ENCODE measurements at regions not wholly inside any gene's neighbourhood (a gene's known extent, or its start where the extent isn't known, plus 50 kb on each side); places are given as distances from the start of the nearest gene placed in this dataset.
"Not testable (repeated sequence)": the region's sequence is repeated elsewhere in the genome, so short reads cannot be mapped to it uniquely, and the experiment has no call there.

DNA sequence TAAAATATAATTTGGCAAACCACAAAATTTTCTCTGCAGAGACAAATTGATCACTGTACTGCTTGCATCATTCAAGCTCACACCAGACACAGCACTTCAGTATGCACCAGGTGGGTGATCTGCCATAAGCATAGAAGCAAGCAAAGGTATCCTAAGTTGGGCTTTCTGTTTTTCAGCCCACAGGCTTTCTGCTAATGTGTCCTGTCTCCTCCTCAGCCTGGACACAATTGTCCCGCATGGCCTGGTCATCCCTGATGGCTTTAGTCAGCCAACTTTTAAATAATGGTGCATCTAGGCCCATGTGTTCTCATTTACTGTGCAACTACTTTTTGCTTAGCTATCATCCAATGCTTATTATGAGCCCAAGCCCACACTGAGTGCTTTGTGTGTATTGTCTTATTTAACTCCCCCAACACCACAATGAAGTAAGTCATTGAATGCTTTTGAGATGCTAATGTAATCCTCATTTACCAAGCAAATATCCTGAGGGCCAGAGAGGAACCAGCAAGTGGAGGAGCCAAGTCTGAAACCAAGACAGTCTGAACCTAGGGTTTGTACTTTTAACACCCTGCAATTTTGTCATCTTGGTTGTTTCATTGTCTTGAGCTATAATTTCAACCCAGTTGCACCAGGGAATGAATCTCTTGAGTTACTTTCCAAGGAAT lies 111.2 kb upstream of the SETBP1 start:
- H3K9me3 ChIP-seq: no peaks in the 10 kb centered on the region
- H3K36me3 ChIP-seq: no peaks in the 10 kb centered on the region
- no peak overlapping the region for H3K4me3 ChIP-seq
- no peaks in the 10 kb centered on the region for H3K4me1 ChIP-seq
- H3K27me3 ChIP-seq: no peaks in the 10 kb centered on the region
- TF ChIP-seq CTCF (IDR thresholded peaks at IDR 0.05): no peak
- no peak overlapping the region for H3K27ac ChIP-seq
- no peak for DNase-seq (ENCODE audit: low spot score)

DNA sequence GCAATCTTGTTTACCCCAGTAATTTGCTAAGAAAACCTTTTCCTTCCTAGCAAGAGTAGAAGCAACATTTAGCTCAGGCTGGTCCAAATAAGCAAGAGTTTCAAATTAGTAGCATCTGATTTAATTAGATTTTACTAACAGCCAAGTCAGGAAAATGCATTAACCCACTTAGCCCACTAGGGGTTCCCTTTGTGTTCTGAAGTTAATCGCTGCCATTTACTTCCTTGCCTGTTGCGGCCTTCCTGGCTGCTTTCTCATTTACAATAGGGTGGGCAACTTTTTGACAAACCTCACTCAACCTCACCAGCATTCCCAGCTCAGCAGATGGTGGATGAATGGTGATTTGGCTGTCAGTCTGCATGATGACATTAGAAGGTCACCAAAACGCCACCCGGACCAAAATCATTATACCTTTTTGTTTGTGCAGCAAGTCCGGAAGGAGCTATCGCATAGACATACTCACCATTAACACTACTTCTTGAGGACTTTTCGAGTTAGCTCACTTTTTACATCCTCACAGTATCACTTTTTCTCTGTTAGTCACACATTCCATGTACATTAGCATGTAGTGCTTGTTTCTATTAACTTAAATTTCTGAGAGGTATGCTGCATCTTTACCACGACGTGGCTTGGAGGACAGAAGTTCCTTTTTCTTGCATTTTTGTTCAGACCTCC lies 101.5 kb upstream of the SETBP1 start:
- TF ChIP-seq CTCF (IDR thresholded peaks at IDR 0.05): peak; percentile 51 to 67
- Histone ChIP-seq H3K4me3 (no peak overlapping the region), H3K9me3 (no peaks in the 10 kb centered on the region), H3K4me1 (no peaks in the 10 kb centered on the region), H3K27me3 (no peaks in the 10 kb centered on the region), H3K36me3 (no peaks in the 10 kb centered on the region), H3K27ac (no peak overlapping the region)
- DNase-seq (ENCODE audit: low spot score): no peak

- TF ChIP-seq CTCF (IDR thresholded peaks at IDR 0.05): no peak
- Histone ChIP-seq H3K27ac (no peak overlapping the region), H3K9me3 (no peaks in the 10 kb centered on the region), H3K4me1 (no peaks in the 10 kb centered on the region), H3K27me3 (no peaks in the 10 kb centered on the region), H3K36me3 (no peaks in the 10 kb centered on the region), H3K4me3 (no peak overlapping the region)
- DNase-seq (ENCODE audit: low spot score): no peak
Measured at GRCh38 chr18:44579745-44580144, 100.9 kb upstream of the SETBP1 start.

DNA sequence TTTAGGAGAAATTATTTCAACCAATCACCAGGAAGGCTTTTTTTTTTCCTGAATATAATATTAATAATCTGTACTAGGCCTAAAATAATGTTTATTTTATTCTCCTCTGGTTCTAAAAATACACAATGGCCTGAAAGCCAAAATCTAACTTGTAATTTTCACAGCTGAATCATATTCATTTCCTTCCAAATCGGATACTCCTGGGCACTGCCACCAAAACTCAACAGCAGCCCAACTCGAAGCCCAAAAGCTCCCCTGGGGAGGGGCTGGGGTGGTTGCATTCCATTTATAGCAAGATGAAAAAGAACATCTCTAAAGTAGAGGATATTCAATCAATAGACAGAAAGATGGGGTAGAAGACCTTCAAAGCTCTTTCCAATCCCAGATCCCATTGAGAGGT lies 100.5 kb upstream of the SETBP1 start:
- TF ChIP-seq CTCF (IDR thresholded peaks at IDR 0.05): no peak
- Histone ChIP-seq H3K27ac (no peak overlapping the region), H3K4me3 (no peak overlapping the region), H3K27me3 (no peaks in the 10 kb centered on the region), H3K36me3 (no peaks in the 10 kb centered on the region), H3K4me1 (no peaks in the 10 kb centered on the region), H3K9me3 (no peaks in the 10 kb centered on the region)
- no peak for DNase-seq (ENCODE audit: low spot score)

DNA sequence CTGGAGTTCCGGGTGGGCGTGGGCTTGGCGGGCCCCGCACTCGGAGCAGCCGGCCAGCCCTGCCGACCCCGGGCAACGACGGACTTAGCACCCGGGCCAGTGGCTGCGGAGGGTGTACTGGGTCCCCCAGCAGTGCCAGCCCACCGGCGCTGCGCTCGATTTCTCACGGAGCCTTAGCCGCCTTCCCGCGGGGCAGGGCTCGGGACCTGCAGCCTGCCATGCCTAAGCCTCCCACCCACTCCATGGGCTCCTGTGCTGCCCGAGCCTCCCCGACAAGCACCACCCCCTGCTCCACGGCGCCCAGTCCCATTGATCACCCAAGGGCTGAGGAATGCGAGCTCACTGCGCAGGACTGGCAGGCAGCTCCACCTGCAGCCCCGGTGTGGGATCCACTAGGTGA lies 99.9 kb upstream of the SETBP1 start:
- H3K4me3 ChIP-seq; H3K4me1 ChIP-seq; H3K27ac ChIP-seq; H3K9me3 ChIP-seq; DNase-seq (ENCODE audit: low spot score); H3K36me3 ChIP-seq; H3K27me3 ChIP-seq: not testable (repeated sequence)

GRCh38 chr18:44582456-44582855 lies 98.2 kb upstream of the SETBP1 start:
- Histone ChIP-seq H3K27ac (no peak overlapping the region), H3K36me3 (no peaks in the 10 kb centered on the region), H3K9me3 (no peaks in the 10 kb centered on the region), H3K4me1 (no peaks in the 10 kb centered on the region), H3K4me3 (no peak overlapping the region), H3K27me3 (no peaks in the 10 kb centered on the region)
- DNase-seq (ENCODE audit: low spot score): no peak
- no peak for TF ChIP-seq CTCF (IDR thresholded peaks at IDR 0.05)

Measured in right atrium auricular region (tissue), 2 donors.